CD4-positive, alpha-beta T cell treated with Interleukin-6 for 4 hours (primary cell): ENCODE measurements at regions not wholly inside any gene's neighbourhood (a gene's known extent, or its start where the extent isn't known, plus 50 kb on each side); places are given as distances from the start of the nearest gene placed in this dataset.

Source experiments
- DNase-seq: peaks from one replicate; pipeline ENCODE4 v3.0.0-alpha.2; 2020; ENCODE audit warnings: mixed read lengths

GRCh38 chr2:220185766-220186305 lies 558.4 kb downstream of the SLC4A3 start:
- no peak for DNase-seq

- DNase-seq, result no peak
Measured at GRCh38 chr2:220188031-220188430, 560.6 kb downstream of the SLC4A3 start.

DNA sequence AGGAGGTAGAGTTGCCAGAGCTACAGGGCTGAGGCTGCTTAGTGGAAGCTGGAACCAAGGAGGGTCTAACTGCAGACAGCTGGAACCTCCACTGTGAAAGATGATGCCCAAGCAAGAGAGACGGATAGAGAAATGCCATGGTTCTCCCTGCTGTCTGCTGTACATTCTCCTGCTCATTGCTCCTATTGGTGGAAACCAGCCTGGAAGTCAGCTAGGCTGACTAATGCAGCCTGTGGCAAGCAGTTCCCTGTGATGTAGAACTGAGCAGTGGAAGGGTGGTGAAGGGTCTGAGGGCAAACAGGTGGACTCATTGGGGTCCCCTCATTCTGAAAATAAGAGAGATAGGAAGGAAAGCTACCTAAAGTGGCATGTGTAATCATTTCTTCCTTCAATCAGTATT lies 563.6 kb downstream of the SLC4A3 start:
- no peak for DNase-seq

DNA sequence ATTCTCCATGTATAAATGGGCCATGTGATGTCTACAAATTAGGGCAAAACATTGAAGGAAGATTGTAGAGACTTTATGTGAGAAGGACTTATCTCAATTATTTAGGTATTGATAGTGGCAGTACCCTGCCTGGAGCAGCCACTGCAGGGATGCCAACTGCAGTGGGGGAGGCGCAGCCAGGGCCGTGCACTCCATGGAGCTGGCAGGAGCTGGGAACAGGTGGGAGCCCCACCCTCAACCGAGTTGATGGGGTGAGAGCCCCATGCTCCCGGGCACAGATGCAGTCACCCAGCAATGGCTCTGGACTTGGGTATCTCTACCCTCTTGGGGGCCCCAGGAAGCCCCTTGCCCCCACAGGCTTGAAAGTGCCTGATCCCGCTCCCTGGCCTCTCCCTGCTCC lies 564.3 kb downstream of the SLC4A3 start:
- DNase-seq, result no peak

DNA sequence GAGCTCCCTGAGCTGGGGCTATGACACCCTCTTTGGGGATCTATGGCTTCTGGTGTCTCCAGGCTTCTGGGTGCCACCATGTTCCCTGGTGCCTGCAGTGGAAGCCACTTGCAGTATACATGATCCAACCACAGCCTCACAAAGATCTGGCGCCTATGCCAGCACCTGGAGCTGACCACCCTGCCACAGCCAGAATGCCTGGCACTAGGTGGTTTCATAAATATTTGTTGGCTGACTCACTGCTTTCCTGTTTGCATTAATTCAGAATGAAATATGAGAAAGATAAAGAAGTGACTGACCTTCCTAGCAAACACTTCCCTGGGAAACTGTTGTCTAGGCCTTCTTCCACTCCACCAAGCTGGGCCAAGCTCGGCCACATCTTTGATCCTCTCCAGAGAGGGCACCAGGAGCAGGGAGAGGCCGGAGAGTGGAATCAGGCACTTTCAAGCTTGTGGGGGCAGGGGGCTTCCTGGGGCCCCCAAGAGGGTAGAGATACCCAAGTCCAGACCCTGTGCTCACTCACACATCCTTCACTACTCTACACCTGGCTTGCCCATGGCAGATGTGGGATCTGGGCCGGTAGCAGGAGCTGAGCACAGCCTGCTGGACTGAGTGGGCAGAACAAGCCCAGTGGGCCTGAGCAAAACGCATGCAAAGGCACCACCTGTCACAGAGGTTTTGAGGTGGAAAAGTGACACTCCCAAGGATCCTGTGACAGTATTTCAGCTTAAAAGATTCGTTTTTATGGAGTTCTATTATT lies 565.7 kb downstream of the SLC4A3 start:
- DNase-seq, result no peak

GRCh38 chr2:220194630-220195584 lies 567.5 kb downstream of the SLC4A3 start:
- DNase-seq, result no peak

DNA sequence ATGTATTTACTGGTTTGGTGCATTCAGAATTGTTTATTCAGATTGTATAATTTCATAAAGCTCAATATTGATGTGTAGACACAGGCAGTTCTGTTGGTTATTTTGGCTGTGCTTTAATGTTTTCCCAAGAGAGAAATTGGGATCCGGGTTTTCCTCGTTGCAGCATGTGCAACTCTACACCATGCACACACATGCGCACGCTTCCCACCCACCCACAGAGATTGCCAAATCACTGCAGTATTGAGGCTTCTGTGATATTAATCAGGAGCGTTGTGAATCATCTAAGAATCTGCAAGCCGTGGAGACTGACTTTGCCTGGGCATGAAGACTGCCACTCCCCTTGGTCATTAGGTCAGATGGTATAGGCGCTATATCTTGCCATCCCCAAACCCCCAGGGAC lies 571.5 kb downstream of the SLC4A3 start:
- DNase-seq, result no peak

- no peak for DNase-seq
Measured at GRCh38 chr2:220202066-220202465, 574.6 kb downstream of the SLC4A3 start.

- no peak for DNase-seq
Measured at GRCh38 chr2:220209093-220209492, 581.7 kb downstream of the SLC4A3 start.

GRCh38 chr2:220209751-220210150 lies 582.3 kb downstream of the SLC4A3 start:
- no peak for DNase-seq

DNA sequence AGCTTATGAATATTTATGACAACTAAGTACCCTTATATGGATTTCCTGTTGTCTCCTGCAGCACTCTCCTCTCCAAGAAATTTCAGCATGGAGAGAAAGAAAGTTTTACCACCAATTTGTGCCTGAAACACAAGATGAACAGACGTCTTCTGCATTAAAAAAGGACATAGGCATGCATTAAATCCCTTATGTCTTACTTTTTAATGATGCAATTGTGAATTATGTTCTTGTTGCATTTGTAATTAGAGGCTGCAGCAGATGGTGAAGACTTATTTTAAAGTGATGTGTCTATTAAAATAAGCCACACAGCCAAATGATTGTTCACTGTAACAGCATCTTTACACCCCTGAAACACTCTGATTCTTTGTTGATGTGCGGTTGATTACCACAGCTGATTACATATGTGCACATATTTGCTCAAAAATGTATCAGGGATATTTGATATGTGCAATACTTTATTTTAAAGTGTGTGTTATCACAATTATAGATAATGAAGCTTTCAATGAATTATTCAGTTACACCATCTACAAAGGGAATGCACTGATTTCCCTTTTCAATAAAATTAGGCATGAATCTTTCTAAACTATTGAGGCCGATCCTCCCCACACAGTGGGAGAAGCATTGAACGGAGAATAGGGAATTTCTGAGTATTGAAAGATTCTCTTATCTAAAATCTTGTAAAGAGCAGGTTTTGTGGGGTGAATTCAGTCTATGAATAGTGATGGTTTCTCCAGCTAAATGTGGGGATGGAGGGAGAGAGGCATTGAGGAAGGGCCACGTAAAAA lies 585.1 kb downstream of the SLC4A3 start:
- DNase-seq, result no peak

GRCh38 chr2:220215785-220216184 lies 588.4 kb downstream of the SLC4A3 start:
- no peak for DNase-seq

GRCh38 chr2:220219371-220219770 lies 591.9 kb downstream of the SLC4A3 start:
- no peak for DNase-seq

DNA sequence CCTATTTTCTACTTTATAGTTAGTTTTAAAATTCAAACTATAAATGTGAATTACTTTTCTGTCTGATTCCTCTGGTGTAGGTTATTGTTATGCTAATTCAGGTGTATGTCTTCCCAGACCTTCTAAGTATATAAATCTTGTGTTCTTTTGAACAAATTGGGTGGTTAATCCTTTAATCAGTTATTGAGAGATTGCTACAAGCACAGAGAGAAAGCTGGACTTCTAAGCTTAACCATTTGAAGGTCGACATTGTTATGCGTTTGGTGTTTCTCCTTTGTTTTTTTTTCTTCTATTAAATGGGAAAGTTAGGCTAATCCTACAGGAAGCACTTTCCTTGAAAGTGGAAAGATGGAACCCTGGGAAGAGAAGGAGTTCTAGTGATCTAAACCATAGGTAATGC lies 592.6 kb downstream of the SLC4A3 start:
- DNase-seq, result no peak

GRCh38 chr2:220221992-220222391 lies 594.6 kb downstream of the SLC4A3 start:
- no peak for DNase-seq

DNA sequence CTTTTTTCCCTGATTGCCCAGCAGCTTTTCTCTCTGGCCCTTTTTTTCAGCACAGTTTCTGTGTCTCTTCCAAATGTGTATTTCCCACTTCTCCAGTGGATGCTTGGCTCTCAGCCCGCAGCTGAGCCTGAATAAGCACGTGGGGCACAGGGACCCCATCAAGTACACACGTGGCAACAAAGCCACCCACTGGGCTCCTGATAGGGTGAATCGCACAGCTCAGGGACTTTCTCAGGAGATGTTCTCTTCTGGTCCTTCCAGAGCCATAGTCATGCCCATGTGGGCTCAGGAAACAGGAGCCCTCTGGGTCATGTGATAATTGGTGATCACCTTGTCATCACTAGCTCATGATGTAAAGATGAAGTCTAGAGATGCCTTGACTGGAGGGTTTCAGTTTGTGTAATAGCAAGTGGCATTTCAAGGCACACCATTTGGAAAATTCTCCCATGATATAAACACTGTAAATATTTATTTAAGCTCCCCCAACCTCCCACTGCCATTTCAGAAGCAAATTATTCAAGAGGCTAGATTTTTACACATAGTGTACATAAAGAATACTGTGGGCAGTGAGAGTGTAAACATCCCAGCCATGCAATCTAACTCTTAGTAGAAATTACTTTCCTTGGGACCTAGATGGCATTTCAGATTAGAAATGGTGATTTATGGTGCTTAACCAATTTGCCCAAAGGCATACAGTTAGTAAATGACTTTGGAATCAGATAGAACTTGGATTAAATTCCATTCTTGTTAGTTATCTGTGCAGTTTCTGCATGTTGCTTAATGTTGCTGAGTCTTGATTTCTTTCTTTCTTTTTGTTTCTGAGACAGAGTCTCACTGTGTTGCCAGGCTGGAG lies 597.5 kb downstream of the SLC4A3 start:
- DNase-seq, result no peak

DNA sequence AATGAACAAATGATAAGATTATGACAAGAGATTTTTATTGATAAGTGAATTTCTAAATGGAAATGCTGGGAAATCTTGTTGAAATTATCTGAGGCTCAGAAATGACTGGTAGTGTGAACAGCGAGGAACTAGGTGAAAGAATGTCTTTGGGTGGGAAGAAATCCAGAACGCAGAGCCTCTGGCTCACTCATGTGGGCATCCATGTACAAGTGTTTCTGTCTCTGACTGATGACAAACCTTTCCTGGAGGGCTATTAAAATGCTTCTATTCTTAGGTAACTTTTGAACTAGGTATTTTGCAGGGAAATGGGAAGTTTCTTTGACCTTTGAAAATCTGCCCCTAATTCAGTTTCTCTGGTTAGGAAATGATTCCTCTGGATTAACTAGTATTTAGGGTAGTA lies 598.6 kb downstream of the SLC4A3 start:
- DNase-seq, result no peak

DNA sequence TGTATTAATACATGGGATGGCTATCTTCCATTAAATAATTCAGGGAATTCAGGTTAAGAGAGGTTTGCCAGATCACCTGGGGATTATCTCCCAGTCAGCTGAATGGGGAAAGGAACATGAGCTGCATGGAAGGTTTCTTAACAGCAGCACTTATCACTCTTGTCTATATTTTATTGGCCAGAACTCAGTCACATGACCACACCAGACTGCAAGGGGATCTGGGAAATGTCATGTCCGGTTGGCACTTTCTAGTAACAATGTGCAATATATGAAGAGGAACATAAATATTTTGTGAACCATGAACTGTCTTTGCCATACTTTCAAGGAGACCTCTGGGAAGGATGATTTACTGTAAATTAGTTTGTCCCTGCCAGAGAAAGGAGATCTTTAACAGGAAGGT lies 599.1 kb downstream of the SLC4A3 start:
- DNase-seq, result no peak

DNA sequence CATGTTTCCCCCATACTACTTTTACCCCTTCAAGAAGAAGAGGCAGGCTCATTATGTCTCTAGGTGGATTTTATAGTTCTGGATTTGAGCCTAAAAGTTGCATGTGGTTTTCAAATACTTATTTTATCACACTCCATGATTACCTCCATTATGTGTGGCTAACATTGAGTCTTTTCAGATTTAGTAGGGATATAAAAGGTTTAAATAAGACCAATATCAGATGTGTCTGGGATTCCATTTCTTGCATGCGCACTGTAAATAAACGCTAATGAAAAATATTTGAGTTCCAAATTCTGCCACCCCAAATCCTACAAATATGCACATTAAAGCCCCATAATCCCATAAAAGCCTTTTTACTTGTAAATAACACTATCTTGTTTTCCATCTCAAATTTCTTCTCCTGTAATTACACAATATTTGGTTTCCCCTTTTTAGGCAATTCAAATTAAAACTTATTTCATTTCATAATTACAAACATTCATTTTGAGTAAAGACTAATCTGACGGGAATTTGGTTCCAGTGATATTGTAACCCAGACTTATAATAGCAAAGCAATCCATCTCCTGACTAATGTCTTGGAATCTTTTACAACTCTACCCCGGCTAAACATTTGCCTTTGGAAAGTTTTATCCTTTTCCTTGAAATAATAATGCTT lies 600.0 kb downstream of the SLC4A3 start:
- no peak for DNase-seq

DNA sequence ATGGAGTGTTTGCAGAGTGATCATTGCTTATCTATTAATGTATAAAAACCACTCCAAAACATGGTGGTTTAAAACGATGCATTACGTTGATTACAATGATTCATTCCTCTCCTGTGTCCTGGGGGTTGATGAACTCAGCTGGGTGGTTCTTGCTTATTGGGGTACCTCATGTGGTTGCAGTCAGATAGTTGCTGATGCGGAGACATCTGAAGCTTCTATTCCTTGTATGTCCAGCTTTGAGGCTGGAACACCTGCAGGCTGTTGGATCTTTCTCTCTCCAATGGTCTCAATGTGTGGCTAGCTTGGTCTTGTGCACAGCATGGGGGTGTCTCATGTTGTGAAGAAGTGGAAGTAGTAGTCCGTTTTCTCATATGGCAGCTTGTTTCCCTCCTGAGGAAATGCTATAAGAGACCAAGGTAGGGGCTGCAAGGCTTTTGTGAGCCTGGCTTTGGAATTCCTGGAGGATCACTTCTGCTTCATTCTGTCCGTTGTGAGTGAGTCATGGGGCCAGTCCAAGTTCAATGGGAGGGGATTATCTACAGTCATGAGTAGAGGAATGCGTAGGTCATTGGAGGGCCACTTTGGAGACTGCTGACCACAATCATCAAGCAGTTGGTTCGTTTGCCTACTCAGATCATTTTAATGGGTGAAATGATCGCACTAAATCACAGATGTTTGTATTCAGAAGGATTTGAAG lies 601.0 kb downstream of the SLC4A3 start:
- DNase-seq, result no peak

- no peak for DNase-seq
Measured at GRCh38 chr2:220240641-220241040, 613.2 kb downstream of the SLC4A3 start.
